ENCODE measurements at regions not wholly inside any gene's neighbourhood (a gene's known extent, or its start where the extent isn't known, plus 50 kb on each side); places are given as distances from the start of the nearest gene placed in this dataset.
"Not testable (repeated sequence)": the region's sequence is repeated elsewhere in the genome, so short reads cannot be mapped to it uniquely, and the experiment has no call there.

- no peak overlapping the region for H3K4me3 ChIP-seq (ENCODE audit: low read length)
- DNase-seq (ENCODE audit: low read depth, low spot score): no peak
Observed at GRCh38 chr7:54409917-54410316, 132.3 kb upstream of the VSTM2A start.

- H3K4me3 ChIP-seq (ENCODE audit: low read length): no peak overlapping the region
- no peak for DNase-seq (ENCODE audit: low read depth, low spot score)
Observed at GRCh38 chr7:54416678-54417077, 125.5 kb upstream of the VSTM2A start.

DNA sequence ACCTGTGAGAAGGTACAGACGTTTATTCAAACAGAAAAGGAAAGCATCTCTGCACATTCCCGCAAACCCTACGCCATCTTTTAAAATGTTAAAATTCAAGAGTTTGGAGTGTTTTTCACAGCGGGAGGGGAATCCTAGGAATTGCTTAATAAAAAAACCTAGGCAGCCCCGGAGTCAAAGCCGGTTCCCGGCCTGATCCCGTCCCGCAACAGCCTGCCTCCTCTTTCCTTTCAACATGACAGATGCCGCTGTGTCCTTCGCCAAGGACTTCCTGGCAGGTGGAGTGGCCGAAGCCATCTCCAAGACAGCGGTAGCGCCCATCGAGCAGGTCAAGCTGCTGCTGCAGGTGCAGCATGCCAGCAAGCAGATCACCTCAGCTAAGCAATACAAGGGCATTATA lies 123.0 kb upstream of the VSTM2A start:
- no peak overlapping the region for H3K4me3 ChIP-seq (ENCODE audit: low read length)
- DNase-seq (ENCODE audit: low read depth, low spot score): no peak

DNA sequence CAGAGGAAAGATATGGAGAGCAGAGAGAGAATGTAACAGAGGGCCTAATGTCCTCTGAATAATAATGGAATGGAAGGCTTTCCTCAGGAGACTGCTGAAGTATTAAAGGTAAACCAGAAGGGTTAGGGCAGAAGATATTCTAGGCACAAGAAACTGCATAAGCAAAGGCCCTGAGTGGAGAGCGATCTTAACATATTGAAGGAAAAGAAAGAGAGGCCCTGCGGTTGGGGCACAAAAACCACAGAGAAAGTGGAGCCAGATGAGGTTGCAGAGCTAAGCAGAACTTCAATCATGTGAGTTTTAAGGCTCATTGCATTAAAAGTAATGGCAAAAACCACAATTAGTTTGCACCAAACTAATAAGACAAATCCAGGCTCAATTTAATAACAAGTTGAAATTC lies 115.8 kb upstream of the VSTM2A start:
- peak; percentile 37 for DNase-seq (ENCODE audit: low read depth, low spot score)

DNA sequence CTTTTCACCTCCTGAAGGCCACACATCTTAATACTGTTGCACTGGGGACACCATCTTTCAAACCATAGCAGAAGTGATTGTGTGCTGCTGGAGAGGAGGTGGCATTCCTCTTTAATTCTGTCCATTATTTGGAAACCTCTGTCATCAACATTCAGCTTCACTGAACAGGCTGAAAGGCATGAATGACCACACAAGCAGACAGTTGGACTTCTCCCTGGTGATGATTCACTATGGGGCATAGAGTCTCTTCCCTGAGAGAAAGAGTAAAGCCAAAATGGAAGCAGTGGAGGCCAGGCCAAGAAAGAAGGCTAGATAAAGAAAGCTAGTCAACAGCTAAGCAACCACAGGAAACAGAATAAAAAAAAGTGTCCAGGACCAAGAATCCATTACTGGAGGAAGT lies 113.1 kb upstream of the VSTM2A start:
- DNase-seq (ENCODE audit: low read depth, low spot score): no peak
- no peak overlapping the region for H3K4me3 ChIP-seq (ENCODE audit: low read length)

More for the DNA sequence above, 115.8 kb upstream of the VSTM2A start:
- H3K4me3 ChIP-seq (ENCODE audit: low read length): no peak overlapping the region

GRCh38 chr7:54439391-54439790 lies 102.8 kb upstream of the VSTM2A start:
- DNase-seq (ENCODE audit: low read depth, low spot score): no peak
- no peak overlapping the region for H3K4me3 ChIP-seq (ENCODE audit: low read length)

GRCh38 chr7:54444046-54444686 lies 98.0 kb upstream of the VSTM2A start:
- DNase-seq (ENCODE audit: low read depth, low spot score): not testable (repeated sequence)

DNA sequence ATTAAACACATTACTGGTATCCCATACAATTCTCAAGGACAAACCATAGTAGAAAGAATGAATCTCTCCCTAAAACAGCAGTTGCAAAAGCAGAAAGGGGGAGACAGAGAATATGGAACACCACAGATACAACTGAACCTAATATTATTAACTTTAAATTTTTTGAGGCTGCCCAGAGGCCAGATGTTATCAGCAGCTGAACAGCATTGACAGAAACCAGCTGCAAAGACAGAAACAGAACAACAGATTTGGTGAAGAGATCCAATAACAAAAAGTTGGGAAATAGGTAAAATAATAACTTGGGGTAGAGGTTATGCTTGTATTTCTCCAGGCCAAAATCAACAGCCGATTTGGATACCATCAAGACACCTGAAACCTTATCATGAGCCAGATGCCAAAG lies 89.0 kb upstream of the VSTM2A start:
- not testable (repeated sequence) for DNase-seq (ENCODE audit: low read depth, low spot score); H3K4me3 ChIP-seq (ENCODE audit: low read length)

More at GRCh38 chr7:54444046-54444686, 98.0 kb upstream of the VSTM2A start:
- H3K4me3 ChIP-seq (ENCODE audit: low read length): not testable (repeated sequence)

GRCh38 chr7:54454700-54455099 lies 87.5 kb upstream of the VSTM2A start:
- not testable (repeated sequence) for DNase-seq (ENCODE audit: low read depth, low spot score)

DNA sequence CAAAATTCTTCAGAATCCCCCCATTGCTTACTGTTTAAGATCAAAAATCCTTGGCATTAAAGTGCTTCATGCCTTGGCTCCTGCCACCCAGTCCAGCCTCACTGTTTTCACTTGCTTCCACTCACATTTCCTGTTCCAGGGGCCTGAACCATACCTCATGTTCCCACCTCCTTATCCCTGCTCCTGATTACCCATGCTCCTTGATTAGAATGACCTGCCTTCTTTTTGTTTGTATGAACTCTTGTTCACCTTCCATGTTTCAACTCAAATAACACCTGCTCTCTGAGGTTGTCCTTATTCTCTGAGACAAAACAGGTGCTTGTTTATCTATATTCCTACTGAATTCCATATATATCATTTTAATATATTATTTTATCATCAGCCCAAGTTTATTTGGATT lies 77.1 kb upstream of the VSTM2A start:
- H3K4me3 ChIP-seq (ENCODE audit: low read length): no peak overlapping the region
- no peak for DNase-seq (ENCODE audit: low read depth, low spot score)

More at GRCh38 chr7:54454700-54455099, 87.5 kb upstream of the VSTM2A start:
- not testable (repeated sequence) for H3K4me3 ChIP-seq (ENCODE audit: low read length)

GRCh38 chr7:54469740-54470139 lies 72.4 kb upstream of the VSTM2A start:
- no peak for DNase-seq (ENCODE audit: low read depth, low spot score)
- no peak overlapping the region for H3K4me3 ChIP-seq (ENCODE audit: low read length)

- no peak overlapping the region for H3K4me3 ChIP-seq (ENCODE audit: low read length)
- no peak for DNase-seq (ENCODE audit: low read depth, low spot score)
Observed at GRCh38 chr7:54476609-54477008, 65.6 kb upstream of the VSTM2A start.

DNA sequence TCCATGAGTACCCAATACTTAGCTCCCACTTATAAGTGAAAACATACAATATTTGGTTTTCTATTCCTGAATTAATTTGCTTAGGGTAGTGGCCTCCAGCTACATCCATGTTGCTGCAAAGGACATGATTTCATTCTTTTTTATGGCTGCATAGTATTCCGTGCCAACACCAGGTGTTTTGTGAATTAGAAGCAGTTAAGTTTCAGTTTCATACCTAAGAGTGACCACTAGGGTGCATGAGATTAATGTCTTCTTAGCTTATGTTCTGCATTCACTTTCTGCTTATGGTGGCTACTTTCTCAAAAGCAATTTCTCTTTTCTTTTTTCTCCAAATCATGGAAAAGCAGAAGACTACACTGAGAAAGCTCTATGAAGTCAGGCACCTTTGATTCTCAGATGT lies 65.1 kb upstream of the VSTM2A start:
- no peak for DNase-seq (ENCODE audit: low read depth, low spot score)
- H3K4me3 ChIP-seq (ENCODE audit: low read length): no peak overlapping the region

GRCh38 chr7:54483523-54483922 lies 58.7 kb upstream of the VSTM2A start:
- H3K4me3 ChIP-seq (ENCODE audit: low read length): no peak overlapping the region
- no peak for DNase-seq (ENCODE audit: low read depth, low spot score)

- H3K4me3 ChIP-seq (ENCODE audit: low read length): no peak overlapping the region
- no peak for DNase-seq (ENCODE audit: low read depth, low spot score)
Observed at GRCh38 chr7:54485044-54485443, 57.1 kb upstream of the VSTM2A start.

Measured in Jurkat, Clone E6-1 (cell line).